ENCODE measurements at regions not wholly inside any gene's neighbourhood (a gene's known extent, or its start where the extent isn't known, plus 50 kb on each side); places are given as distances from the start of the nearest gene placed in this dataset.
A peak's percentile ranks its signal among the peaks of the same experiment; 100 is the strongest.
"Not testable (repeated sequence)": the region's sequence is repeated elsewhere in the genome, so short reads cannot be mapped to it uniquely, and the experiment has no call there.

- peak; percentile 16 for DNase-seq (ENCODE audit: low read depth)
Observed at GRCh38 chr4:111960241-111960667, 185.0 kb upstream of the FAM241A start.

GRCh38 chr4:111961026-111961425 lies 184.2 kb upstream of the FAM241A start:
- DNase-seq (ENCODE audit: low read depth): not testable (repeated sequence)

GRCh38 chr4:111961809-111962208 lies 183.4 kb upstream of the FAM241A start:
- DNase-seq (ENCODE audit: low read depth): peak; percentile 23

- no peak for DNase-seq (ENCODE audit: low read depth)
Observed at GRCh38 chr4:111963158-111963700, 182.0 kb upstream of the FAM241A start.

GRCh38 chr4:111977419-111977965 lies 167.8 kb upstream of the FAM241A start:
- no peak for DNase-seq (ENCODE audit: low read depth)

GRCh38 chr4:111979921-111980320 lies 165.3 kb upstream of the FAM241A start:
- no peak for DNase-seq (ENCODE audit: low read depth)

GRCh38 chr4:111982089-111982488 lies 163.2 kb upstream of the FAM241A start:
- no peak for DNase-seq (ENCODE audit: low read depth)

GRCh38 chr4:111984169-111984819 lies 161.0 kb upstream of the FAM241A start:
- DNase-seq (ENCODE audit: low read depth): no peak

GRCh38 chr4:111985426-111985825 lies 159.8 kb upstream of the FAM241A start:
- DNase-seq (ENCODE audit: low read depth): no peak

- no peak for DNase-seq (ENCODE audit: low read depth)
Observed at GRCh38 chr4:111986095-111986494, 159.2 kb upstream of the FAM241A start.

GRCh38 chr4:111988514-111988913 lies 156.7 kb upstream of the FAM241A start:
- no peak for DNase-seq (ENCODE audit: low read depth)

- DNase-seq (ENCODE audit: low read depth): no peak
Observed at GRCh38 chr4:111989817-111990216, 155.4 kb upstream of the FAM241A start.

- DNase-seq (ENCODE audit: low read depth): no peak
Observed at GRCh38 chr4:111991163-111991562, 154.1 kb upstream of the FAM241A start.

GRCh38 chr4:111991797-111992196 lies 153.5 kb upstream of the FAM241A start:
- DNase-seq (ENCODE audit: low read depth): peak; percentile 82

- no peak for DNase-seq (ENCODE audit: low read depth)
Observed at GRCh38 chr4:111992351-111993168, 152.7 kb upstream of the FAM241A start.

GRCh38 chr4:111994392-111994791 lies 150.9 kb upstream of the FAM241A start:
- no peak for DNase-seq (ENCODE audit: low read depth)

- DNase-seq (ENCODE audit: low read depth): no peak
Observed at GRCh38 chr4:111997785-111998184, 147.5 kb upstream of the FAM241A start.

- DNase-seq (ENCODE audit: low read depth): no peak
Observed at GRCh38 chr4:111999801-112000200, 145.5 kb upstream of the FAM241A start.

GRCh38 chr4:112001041-112001440 lies 144.2 kb upstream of the FAM241A start:
- no peak for DNase-seq (ENCODE audit: low read depth)

GRCh38 chr4:112002248-112002661 lies 143.0 kb upstream of the FAM241A start:
- no peak for DNase-seq (ENCODE audit: low read depth)

GRCh38 chr4:112003231-112003907 lies 141.9 kb upstream of the FAM241A start:
- DNase-seq (ENCODE audit: low read depth): no peak

- DNase-seq (ENCODE audit: low read depth): no peak
Observed at GRCh38 chr4:112005027-112005426, 140.2 kb upstream of the FAM241A start.

All from iris pigment epithelial cell (primary cell).